Spleen (tissue), 11 donors: ENCODE measurements at regions not wholly inside any gene's neighbourhood (a gene's known extent, or its start where the extent isn't known, plus 50 kb on each side); places are given as distances from the start of the nearest gene placed in this dataset.

Experiments
- DNase-seq: peaks from one replicate; pipeline ENCODE4 v3.0.0-alpha.2; 2020
- H3K27ac ChIP-seq, 8 donors: fragments of 200-600 bp; sonication (generic) in 7 of 8; 1 replicate in 4 of 8; 2 replicates in 4 of 8; pipeline versions ENCODE4 v1.5.0 to v1.8.0; 2016 to 2021; ENCODE audit warnings: inconsistent platforms in 4 of 8, mild to moderate bottlenecking in 4 of 8, moderate library complexity in 1 of 8
- H3K27me3 ChIP-seq, 7 donors: fragments of 200-600 bp; sonication (generic) in 6 of 7; replicated peaks in 1 of 7; 1 replicate in 4 of 7; 2 replicates in 3 of 7; pipeline versions ENCODE4 v1.5.0 to v1.8.0; 2016 to 2021; ENCODE audit warnings: inconsistent platforms in 3 of 7, mild to moderate bottlenecking in 1 of 7
- H3K36me3 ChIP-seq, 6 donors: fragments of 200-600 bp; sonication (generic) in 5 of 6; 1 replicate in 4 of 6; 2 replicates in 2 of 6; pipeline versions ENCODE4 v1.5.0 to v1.8.0; 2016 to 2021; ENCODE audit warnings: inconsistent platforms in 2 of 6
- H3K4me1 ChIP-seq, 6 donors: fragments of 200-600 bp; sonication (generic) in 5 of 6; 1 replicate in 3 of 6; 2 replicates in 3 of 6; pipeline versions ENCODE4 v1.5.0 to v1.8.0; 2016 to 2021; ENCODE audit warnings: inconsistent platforms in 3 of 6
- H3K4me3 ChIP-seq, 8 donors: fragments of 200-600 bp; sonication (generic) in 7 of 8; 1 replicate in 4 of 8; 2 replicates in 4 of 8; pipeline versions ENCODE4 v1.5.0 to v1.8.0; 2016 to 2021; ENCODE audit warnings: inconsistent platforms in 4 of 8, mild to moderate bottlenecking in 4 of 8, moderate library complexity in 2 of 8
- H3K9me3 ChIP-seq, 8 donors: fragments of 200-600 bp; sonication (generic) in 7 of 8; 1 replicate in 4 of 8; 2 replicates in 4 of 8; pipeline versions ENCODE4 v1.5.0 to v1.8.0; 2016 to 2021; ENCODE audit warnings: inconsistent platforms in 4 of 8
- CTCF ChIP-seq, 11 experiments: fragments of 200-600 bp in 7 of 11; fragments of 450-650 bp in 4 of 11; sonication (generic) in 4 of 11; IDR thresholded peaks in 8 of 11; conservative IDR thresholded peaks in 3 of 11; 1 replicate in 7 of 11; 2 replicates in 4 of 11; pipeline versions ENCODE4 v1.4.0 to v1.8.0; 2016 to 2021; ENCODE audit warnings: antibody characterized with exemption in 11 of 11, inconsistent platforms in 4 of 11, mild to moderate bottlenecking in 1 of 11
- POLR2A ChIP-seq, 3 donors: fragments of 450-650 bp; IDR thresholded peaks; one replicate each; pipeline ENCODE4 v1.5.1; 2017; ENCODE audit warnings: antibody characterized with exemption in 3 of 3, mild to moderate bottlenecking in 1 of 3
- POLR2AphosphoS5 ChIP-seq, 3 donors: sonication (generic); formaldehyde crosslinking; IDR thresholded peaks; one replicate each; pipeline ENCODE4 v1.5.1; 2017; ENCODE audit warnings: antibody characterized with exemption in 3 of 3
- WGBS, 5 donors: extraction: QIAGEN DNeasy Blood & Tissue Kit in 3 of 5; methylation state at CpG; one replicate each; pipeline versions ENCODE4 v1.1.5 to v1.1.7; 2013 to 2018; 5-methylcytosine and 5-hydroxymethylcytosine counted together
- intact Hi-C: fragments of 100-400 bp; cut with DNase I; formaldehyde crosslinking; loops from one replicate; pipeline ENCODE4 v1.15.0; 2023; ENCODE audit warnings: low total_unique reads
- donor health status: healthy with polysubstance abuse.
- donor health status: DM: no; HTN: no; CAD: no; lungs with moderate emphysema.
- donor health status: DM: no; HTN: no; CAD: no.
- donor health status: Bipolar disorder and iron deficiency.
- donor health status: healthy.
- donor health status: DM: no; HTN: no; CAD: no.
- donor health status: DM: yes; HTN: yes; CAD: no.

- no peaks in the 10 kb centered on the region for H3K9me3 ChIP-seq
- no peak for DNase-seq
- no peak overlapping the region for H3K4me3 ChIP-seq
- TF ChIP-seq POLR2AphosphoS5 (IDR thresholded peaks at IDR 0.05): no peak
- TF ChIP-seq CTCF (IDR thresholded peaks at IDR 0.05 in 8 of 11, conservative IDR thresholded peaks at IDR 0.05 in 3 of 11): no peak
- TF ChIP-seq POLR2A (IDR thresholded peaks at IDR 0.05): no peak
- H3K36me3 ChIP-seq: no peaks in the 10 kb centered on the region
- no peaks in the 10 kb centered on the region for H3K4me1 ChIP-seq
- H3K27ac ChIP-seq: no peak overlapping the region
- no peaks in the 10 kb centered on the region for H3K27me3 ChIP-seq
- intact Hi-C loops: no loop called here
Observed at GRCh38 chr1:90393025-90393424, 324.1 kb downstream of the BARHL2 start.

- H3K4me1 ChIP-seq: no peaks in the 10 kb centered on the region
- H3K27ac ChIP-seq: no peak overlapping the region
- no peaks in the 10 kb centered on the region for H3K36me3 ChIP-seq
- H3K27me3 ChIP-seq: no peaks in the 10 kb centered on the region
- no peak for DNase-seq
- 91 to 97% (median 95%) methylated on average over 1 of the region's 1 CpG for WGBS, 5 donors
- H3K9me3 ChIP-seq: no peaks in the 10 kb centered on the region
- no peak overlapping the region for H3K4me3 ChIP-seq
- no peak for TF ChIP-seq CTCF (IDR thresholded peaks at IDR 0.05 in 8 of 11, conservative IDR thresholded peaks at IDR 0.05 in 3 of 11)
- TF ChIP-seq POLR2A (IDR thresholded peaks at IDR 0.05): no peak
- no peak for TF ChIP-seq POLR2AphosphoS5 (IDR thresholded peaks at IDR 0.05)
- intact Hi-C loops: no loop called here
Observed at GRCh38 chr1:90391126-90391525, 326.0 kb downstream of the BARHL2 start.

GRCh38 chr1:90387805-90388204 is 329.3 kb downstream of the BARHL2 start:
- no peak for TF ChIP-seq POLR2AphosphoS5 (IDR thresholded peaks at IDR 0.05)
- TF ChIP-seq POLR2A (IDR thresholded peaks at IDR 0.05): no peak
- no peak for TF ChIP-seq CTCF (IDR thresholded peaks at IDR 0.05 in 8 of 11, conservative IDR thresholded peaks at IDR 0.05 in 3 of 11)
- H3K4me3 ChIP-seq: no peak overlapping the region
- H3K9me3 ChIP-seq: no peaks in the 10 kb centered on the region
- WGBS, 5 donors: 67 to 78% (median 73%) methylated on average over 6 of the region's 6 CpGs
- H3K27ac ChIP-seq: no peak overlapping the region
- H3K36me3 ChIP-seq: no peaks in the 10 kb centered on the region
- no peaks in the 10 kb centered on the region for H3K27me3 ChIP-seq
- intact Hi-C loops: no loop called here
- no peak for DNase-seq
- H3K4me1 ChIP-seq: peaks cover 0 to 3% (median 0%) of the 10 kb centered on the region in 6 donors

DNA sequence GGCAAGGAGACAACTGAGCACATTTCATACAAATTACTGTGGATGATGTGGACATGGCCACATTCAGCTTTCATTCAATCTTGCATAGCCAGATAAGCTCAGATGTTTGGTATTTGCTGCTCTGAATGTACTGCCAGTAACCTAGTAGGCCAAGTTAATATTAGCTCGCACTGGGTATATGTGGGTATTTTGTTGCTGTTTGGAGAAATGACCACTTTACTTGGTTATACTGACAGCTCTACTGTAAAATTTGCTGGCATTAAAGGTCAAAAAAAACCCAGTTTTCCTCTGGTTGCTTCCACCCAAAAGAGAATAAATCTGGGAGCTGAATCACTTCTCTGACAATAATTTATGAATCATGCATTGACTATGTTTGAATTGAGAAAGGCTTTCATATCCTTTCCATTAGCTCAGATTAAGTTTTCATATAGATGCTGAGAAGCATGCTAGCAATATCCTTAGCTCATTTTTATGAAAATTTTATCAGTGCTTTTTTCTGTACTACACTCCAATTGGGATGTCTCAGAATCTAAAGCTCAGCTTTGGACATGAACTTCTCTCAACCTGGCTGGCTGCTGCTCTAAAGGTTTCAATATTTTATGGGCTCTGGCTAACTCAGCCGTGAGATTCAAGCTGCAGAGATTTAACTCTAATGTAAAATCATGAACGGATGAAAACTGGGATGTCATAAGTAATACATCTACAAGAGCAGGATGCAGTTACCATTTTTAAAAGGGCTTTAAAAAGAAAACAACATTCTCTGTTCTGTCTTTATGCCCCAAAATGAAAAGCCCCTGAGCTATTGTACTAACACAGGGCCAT is 330.0 kb downstream of the BARHL2 start:
- H3K27ac ChIP-seq: no peak overlapping the region
- no peaks in the 10 kb centered on the region for H3K36me3 ChIP-seq
- H3K4me3 ChIP-seq: no peak overlapping the region
- TF ChIP-seq POLR2A (IDR thresholded peaks at IDR 0.05): no peak
- TF ChIP-seq POLR2AphosphoS5 (IDR thresholded peaks at IDR 0.05): no peak
- TF ChIP-seq CTCF (IDR thresholded peaks at IDR 0.05 in 8 of 11, conservative IDR thresholded peaks at IDR 0.05 in 3 of 11): no peak
- H3K4me1 ChIP-seq: peaks cover 0 to 3% (median 0%) of the 10 kb centered on the region in 6 donors
- no peak for DNase-seq
- no peaks in the 10 kb centered on the region for H3K9me3 ChIP-seq
- 82 to 91% (median 89%) methylated on average over 3 of the region's 3 CpGs for whole genome bisulfite sequencing, 5 donors
- intact Hi-C loops: no loop called here
- H3K27me3 ChIP-seq: no peaks in the 10 kb centered on the region
